Fibroblast of peridontal ligament (primary cell): ENCODE measurements at regions not wholly inside any gene's neighbourhood (a gene's known extent, or its start where the extent isn't known, plus 50 kb on each side); places are given as distances from the start of the nearest gene placed in this dataset.
"Not testable (repeated sequence)": the region's sequence is repeated elsewhere in the genome, so short reads cannot be mapped to it uniquely, and the experiment has no call there.

ENCODE experiments used
- DNase-seq: peaks from one replicate; pipeline ENCODE4 v3.0.0-alpha.2; 2010; ENCODE audit errors: extremely low read depth

GRCh38 chr6:139449611-139450000 lies 75.2 kb upstream of the CITED2 start:
- peak; percentile 62 for DNase-seq

DNA sequence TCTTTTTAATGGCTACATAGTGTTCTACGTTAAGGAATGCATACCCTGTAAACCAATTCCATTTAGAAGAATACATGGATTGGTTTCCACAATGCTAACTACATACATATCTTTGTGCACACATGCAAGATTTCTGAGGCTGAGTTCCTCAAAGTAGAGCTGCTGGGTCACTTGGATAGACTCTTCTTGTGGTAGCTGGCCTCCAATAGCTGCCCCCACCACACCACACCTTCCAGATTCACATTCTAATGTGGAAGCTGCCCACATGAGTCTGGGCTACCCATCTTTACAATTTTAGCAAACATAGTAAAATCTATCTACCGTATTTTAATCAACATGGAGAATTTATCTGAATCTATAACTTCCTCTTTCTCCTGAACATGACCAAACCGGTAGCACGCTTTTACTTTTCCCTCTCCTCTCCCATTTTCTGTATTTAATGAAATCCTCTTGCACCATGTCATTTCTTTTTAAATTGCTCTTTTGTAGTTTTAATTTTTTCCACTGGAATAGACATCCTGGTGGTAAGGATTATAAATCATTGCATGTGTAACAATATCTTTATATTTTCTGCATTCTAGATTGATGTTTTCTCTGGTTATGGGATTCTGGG lies 74.7 kb upstream of the CITED2 start:
- no peak for DNase-seq

DNA sequence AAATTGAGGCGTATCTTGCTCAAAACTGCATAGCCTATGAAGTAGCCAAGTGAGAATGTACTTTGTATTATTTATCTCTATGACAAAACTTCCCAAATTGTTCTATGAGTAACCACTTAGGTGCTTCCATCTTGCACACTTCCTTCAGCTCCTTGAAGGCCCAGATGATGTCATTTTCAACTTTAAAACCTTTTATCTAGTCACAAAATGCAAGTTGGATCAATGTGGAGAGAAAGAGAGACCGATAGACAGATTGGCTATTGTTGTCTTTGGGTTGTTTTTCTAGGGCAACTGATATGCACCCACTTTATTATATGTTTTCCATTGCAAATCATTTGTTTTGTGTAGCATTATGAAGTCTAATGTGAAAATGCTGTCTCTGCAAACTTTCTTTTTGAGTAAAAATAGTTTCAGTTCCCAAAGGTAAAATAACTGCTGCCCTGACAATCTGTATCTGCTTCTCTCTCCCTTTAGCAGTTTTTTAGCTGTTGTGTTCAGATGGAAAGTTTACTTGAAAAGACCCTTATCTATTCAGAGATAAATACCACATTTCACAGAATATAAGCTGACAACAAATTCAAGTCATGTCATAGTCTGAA lies 73.7 kb upstream of the CITED2 start:
- peak; percentile 19 for DNase-seq

- DNase-seq = no peak
These were observed 73.2 kb upstream of the CITED2 start for GRCh38 chr6:139447656-139447975.

GRCh38 chr6:139446768-139447655 lies 72.6 kb upstream of the CITED2 start:
- no peak for DNase-seq

DNA sequence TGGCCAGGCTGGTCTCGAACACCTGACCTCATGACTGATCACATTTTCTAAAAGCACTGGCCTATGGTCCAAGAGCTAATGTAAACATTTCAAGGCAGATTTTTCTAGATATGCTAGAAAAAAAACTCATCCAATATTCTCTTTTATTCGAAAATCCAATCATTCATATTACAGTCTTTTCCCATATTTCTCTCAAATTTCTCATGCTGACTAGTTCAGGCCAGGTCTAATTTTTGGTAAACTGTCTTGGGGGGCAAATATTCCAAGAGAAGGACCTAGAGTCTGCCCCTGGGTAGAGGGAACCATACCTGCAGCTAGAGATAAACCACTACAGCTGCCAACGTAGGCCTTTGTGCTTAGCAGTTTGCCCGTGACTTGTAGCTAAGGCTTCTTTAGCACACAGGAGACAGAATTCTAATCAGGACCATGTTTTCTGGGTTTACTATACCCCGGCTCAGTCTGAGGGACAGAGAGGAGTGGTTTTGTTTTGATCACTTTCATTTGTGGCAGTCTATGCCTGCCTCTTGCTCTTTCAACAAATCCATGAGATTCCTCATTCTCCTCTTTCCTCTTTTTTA lies 71.8 kb upstream of the CITED2 start:
- no peak for DNase-seq

- not testable (repeated sequence) for DNase-seq
These were observed 69.9 kb upstream of the CITED2 start for GRCh38 chr6:139444273-139444787.

GRCh38 chr6:139443231-139444112 lies 69.0 kb upstream of the CITED2 start:
- peak; percentile 45 for DNase-seq

DNA sequence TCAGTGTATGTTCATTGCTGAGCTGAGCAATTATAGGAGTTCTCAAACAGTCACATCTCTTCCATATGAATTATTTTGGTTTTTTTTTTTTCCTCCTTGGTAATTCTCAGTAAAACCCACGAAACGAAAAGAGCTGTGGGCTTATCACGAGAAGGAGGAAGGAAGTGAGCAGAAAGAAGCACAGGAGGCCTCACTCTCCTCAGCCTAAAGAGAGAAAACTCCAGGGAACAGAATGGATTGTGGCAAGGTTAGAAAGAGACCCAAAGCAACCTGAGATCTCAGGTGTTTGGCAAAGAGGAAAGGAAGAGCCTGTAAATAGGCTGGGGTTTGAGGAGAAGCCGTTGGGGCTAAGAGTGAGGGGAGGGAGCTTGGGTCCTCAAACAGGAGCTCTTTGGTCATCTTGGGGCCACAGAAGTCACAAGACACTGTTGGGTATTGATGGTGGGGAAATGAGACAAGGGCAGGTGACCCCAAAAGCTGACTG lies 67.8 kb upstream of the CITED2 start:
- DNase-seq = no peak

- DNase-seq = no peak
These were observed 64.9 kb upstream of the CITED2 start for GRCh38 chr6:139439349-139439748.

DNA sequence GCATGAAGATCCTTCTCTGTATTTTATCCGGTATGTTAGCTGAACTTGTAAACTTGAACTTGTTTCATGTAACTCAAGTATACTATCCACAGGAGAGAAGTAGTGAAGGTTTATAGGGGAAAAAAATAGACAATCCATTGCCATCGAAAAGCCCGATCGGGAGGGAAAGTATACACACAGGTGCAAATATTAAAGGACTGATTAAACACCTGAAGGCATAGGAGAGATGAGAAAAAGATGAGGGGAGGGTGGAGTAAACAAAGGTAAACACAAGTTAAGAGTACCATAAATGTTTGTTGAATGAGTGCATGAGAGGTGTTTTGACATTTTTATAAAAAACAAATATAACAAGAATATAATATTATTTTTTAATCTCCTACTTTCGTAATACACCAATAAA lies 64.3 kb upstream of the CITED2 start:
- DNase-seq = no peak

DNA sequence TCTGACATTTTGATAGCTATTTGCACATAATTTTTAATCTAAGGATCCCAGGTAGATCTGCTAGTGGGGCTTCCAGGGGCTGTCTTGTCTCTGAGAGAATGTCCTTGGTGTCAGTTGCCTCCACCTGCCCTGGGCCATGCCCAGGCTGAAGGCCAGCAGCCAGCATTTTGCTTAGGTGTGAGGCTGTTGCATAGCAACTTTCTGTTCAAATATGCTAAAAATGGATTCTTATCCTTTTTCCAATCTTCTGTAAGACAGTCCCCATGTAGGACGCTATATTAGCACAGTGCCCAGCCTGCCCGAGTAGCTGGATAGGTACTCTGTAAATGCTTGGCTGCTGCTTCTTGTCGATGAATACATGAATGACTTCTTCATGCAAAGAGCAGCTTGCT lies 62.5 kb upstream of the CITED2 start:
- DNase-seq = no peak

DNA sequence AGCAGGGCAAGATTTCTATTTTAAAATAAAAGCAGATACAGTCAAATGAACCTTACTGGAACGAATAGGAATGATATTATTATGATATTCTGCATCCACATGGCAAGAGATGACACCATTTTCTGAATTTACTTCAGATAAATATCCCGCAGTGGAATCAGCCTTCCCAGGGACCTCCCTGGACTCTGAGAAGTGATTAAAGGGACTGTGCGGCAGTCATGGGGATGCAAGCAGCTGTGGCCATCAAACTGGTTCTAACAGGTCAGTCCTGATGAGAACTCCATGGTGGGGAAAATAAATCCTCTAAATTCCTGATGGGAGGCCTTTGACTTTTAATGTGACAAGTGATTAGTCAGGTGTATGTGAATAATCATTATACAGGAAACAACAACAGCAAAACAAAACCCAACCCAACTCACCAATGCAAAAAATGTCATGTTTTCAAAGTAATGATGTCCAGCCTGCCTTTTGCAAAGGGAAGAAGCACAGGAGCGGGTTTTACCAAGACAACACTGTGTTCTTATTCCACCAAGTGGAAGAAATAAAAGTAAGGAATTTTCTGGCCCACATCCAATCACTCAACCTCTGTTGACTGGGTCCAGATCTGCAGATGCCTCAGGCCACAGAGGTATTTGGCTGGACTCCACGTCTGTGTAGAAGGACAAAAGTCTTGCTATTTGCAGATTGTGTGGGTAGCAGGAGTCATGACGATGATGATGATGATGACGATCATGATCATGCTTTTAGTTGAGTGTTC lies 61.9 kb upstream of the CITED2 start:
- DNase-seq = no peak

DNA sequence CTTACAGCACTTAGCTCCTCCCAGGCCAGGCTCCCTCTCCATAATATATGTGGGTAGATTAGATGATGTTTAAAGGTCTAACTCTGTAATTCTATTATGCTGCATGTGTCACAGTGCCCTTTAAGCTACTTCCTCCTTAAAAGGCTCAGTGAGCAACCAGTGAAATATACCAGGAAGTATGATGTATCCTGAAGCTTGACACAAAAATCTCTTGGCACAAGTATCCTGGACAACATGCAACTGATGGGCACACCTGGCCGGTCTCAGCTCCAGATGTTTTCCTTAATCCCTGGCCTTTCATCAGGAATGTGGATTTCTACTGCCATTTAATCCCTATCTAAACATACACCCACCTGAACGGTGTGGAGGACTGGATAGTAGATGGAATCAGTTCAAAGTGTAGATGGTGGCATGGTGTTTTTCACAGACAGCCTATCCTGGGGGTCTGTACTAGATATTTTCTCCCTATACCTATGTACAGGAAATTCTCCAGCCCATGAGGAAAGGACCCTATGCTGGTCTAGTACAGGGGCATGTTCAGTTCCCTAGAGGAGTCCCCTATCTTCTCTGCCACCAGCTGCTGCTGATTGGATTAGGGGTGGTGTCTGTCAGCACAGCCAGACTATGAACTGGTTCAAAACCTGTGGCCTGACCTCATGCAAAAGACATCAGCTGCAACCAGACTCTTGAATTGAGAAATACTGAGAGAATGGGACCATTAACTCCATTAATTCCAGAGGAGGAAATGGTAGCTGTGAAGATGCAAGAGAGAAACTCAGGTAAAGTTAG lies 59.4 kb upstream of the CITED2 start:
- peak; percentile 21 for DNase-seq

- DNase-seq = no peak
These were observed 57.1 kb upstream of the CITED2 start for GRCh38 chr6:139431602-139431956.

DNA sequence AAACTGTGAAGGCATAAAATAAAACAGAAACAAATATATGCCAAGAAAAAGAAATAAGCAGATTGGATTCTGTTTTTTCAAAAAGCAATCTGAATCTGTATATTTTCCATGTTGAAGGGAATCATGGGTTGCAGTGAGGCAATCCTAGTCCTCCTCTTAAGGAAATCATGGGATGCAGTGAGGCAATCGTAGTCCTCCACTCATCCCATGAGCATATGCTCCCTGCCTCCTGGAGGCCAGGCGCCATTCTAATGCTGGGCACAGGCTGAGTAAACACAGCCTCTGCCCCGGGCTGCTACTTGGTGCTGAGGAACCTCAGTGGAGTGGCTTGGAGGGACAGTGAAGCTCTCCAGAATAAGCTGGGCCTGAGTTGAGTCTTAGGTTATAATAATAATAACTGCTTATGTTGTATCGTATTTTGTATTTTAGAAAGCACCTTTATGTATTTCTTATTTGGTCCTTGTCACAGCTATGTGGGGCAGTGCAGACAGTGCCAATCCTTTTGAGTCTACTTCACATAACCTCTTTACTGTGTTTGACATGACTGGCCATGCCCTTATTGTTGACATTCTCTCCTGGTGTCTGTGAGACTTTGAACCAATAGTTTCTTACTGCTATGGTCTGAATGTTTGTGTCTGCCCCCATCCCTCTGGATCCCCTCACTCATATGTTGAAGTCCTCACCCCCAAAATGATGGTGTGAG lies 56.6 kb upstream of the CITED2 start:
- no peak for DNase-seq

GRCh38 chr6:139429580-139430145 lies 55.2 kb upstream of the CITED2 start:
- no peak for DNase-seq

DNA sequence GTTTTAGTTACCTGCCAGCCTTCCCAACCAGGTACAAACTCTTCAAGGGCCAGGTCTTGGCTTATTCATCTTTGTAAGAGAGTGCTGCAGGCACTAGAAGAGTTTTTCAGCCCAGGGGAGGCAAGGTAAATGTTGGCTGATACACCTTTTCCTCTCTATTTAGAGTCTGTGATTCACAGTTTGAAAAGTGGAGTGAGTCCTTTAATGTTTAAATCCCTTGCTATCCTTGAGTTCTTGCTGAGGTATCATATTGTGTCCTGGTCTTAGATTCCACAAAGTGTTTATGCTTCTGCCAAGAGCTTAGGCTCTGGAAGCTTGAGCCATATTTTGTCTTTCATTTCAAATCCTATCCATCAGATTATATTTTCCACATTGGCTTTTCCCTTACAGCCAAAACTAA lies 52.8 kb upstream of the CITED2 start:
- no peak for DNase-seq

GRCh38 chr6:139426795-139427194 lies 52.3 kb upstream of the CITED2 start:
- DNase-seq = no peak
